Kidney epithelial cell (primary cell): ENCODE measurements at regions not wholly inside any gene's neighbourhood (a gene's known extent, or its start where the extent isn't known, plus 50 kb on each side); places are given as distances from the start of the nearest gene placed in this dataset.

Source experiments
- DNase-seq: peaks from one replicate; pipeline ENCODE4 v3.0.0-alpha.2; 2010; ENCODE audit warnings: low read depth
- H3K27me3 ChIP-seq: 2 replicates; pipeline ENCODE4 v1.6.0; 2011; ENCODE audit warnings: low read length; ENCODE audit not compliant: control insufficient read depth, insufficient read depth
- H3K36me3 ChIP-seq: 2 replicates; pipeline ENCODE4 v1.5.1; 2011; ENCODE audit warnings: low read length; ENCODE audit not compliant: control insufficient read depth, insufficient read depth
- H3K4me3 ChIP-seq: 2 replicates; pipeline ENCODE4 v1.5.1; 2011; ENCODE audit warnings: low read depth, mild to moderate bottlenecking, control low read depth, low read length
- TF ChIP-seq, protein P1 (sequence below): IDR thresholded peaks from 2 replicates; pipeline ENCODE4 v1.5.1; 2011; ENCODE audit warnings: mild to moderate bottlenecking, moderate library complexity, low read length, control low read depth, inconsistent platforms; ENCODE audit not compliant: insufficient read depth, poor library complexity, severe bottlenecking

- TF ChIP-seq, protein P1, sequence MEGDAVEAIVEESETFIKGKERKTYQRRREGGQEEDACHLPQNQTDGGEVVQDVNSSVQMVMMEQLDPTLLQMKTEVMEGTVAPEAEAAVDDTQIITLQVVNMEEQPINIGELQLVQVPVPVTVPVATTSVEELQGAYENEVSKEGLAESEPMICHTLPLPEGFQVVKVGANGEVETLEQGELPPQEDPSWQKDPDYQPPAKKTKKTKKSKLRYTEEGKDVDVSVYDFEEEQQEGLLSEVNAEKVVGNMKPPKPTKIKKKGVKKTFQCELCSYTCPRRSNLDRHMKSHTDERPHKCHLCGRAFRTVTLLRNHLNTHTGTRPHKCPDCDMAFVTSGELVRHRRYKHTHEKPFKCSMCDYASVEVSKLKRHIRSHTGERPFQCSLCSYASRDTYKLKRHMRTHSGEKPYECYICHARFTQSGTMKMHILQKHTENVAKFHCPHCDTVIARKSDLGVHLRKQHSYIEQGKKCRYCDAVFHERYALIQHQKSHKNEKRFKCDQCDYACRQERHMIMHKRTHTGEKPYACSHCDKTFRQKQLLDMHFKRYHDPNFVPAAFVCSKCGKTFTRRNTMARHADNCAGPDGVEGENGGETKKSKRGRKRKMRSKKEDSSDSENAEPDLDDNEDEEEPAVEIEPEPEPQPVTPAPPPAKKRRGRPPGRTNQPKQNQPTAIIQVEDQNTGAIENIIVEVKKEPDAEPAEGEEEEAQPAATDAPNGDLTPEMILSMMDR = no peak
- Histone ChIP-seq H3K4me3 (no peak overlapping the region), H3K27me3 (no peaks in the 10 kb centered on the region), H3K36me3 (no peaks in the 10 kb centered on the region)
- DNase-seq = no peak
Measured at GRCh38 chr3:189042832-189043231, 128.9 kb upstream of the TPRG1 start.

- H3K27me3 ChIP-seq = no peaks in the 10 kb centered on the region
- no peak overlapping the region for H3K4me3 ChIP-seq
- no peaks in the 10 kb centered on the region for H3K36me3 ChIP-seq
- no peak for DNase-seq
- TF ChIP-seq, protein P1 = no peak
Measured at GRCh38 chr3:189049458-189050236, 122.1 kb upstream of the TPRG1 start.

GRCh38 chr3:189053322-189053721 lies 118.4 kb upstream of the TPRG1 start:
- no peak overlapping the region for H3K4me3 ChIP-seq
- no peaks in the 10 kb centered on the region for H3K36me3 ChIP-seq
- DNase-seq = no peak
- H3K27me3 ChIP-seq = no peaks in the 10 kb centered on the region
- TF ChIP-seq, protein P1 = no peak

- Histone ChIP-seq H3K36me3 (no peaks in the 10 kb centered on the region), H3K4me3 (no peak overlapping the region), H3K27me3 (no peaks in the 10 kb centered on the region)
- TF ChIP-seq, protein P1 = no peak
- DNase-seq = no peak
Measured at GRCh38 chr3:189056646-189057335, 115.0 kb upstream of the TPRG1 start.

DNA sequence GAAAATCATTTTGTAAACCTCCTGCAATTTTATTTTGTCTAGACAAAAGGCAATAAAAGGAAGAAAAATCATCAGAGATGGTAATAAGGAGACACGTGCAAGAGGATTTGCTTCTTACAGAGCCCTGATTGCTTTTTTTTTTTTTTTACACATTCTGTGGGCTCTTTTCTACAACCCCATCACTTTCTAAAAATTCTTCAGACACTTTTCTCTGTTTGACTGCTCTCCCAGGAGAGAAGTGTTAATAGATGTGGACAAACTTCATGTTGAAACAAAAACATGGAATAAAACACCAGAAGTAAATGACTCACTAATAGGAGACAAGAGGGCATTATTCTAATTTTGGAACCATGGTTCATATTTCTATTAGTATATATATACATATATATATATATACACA lies 114.4 kb upstream of the TPRG1 start:
- no peak for DNase-seq
- Histone ChIP-seq H3K4me3 (no peak overlapping the region), H3K36me3 (no peaks in the 10 kb centered on the region), H3K27me3 (no peaks in the 10 kb centered on the region)
- TF ChIP-seq, protein P1 = no peak
